ENCODE measurements at regions not wholly inside any gene's neighbourhood (a gene's known extent, or its start where the extent isn't known, plus 50 kb on each side); places are given as distances from the start of the nearest gene placed in this dataset.
A peak's percentile ranks its signal among the peaks of the same experiment; 100 is the strongest.
"Not testable (repeated sequence)": the region's sequence is repeated elsewhere in the genome, so short reads cannot be mapped to it uniquely, and the experiment has no call there.

GRCh38 chr3:30541156-30541555 lies 65.2 kb upstream of the TGFBR2 start:
- H3K27ac Mint-ChIP-seq; POLR2A ChIA-PET; H3K4me3 Mint-ChIP-seq; DNase-seq; H3K27me3 Mint-ChIP-seq; H3K9me3 Mint-ChIP-seq (ENCODE audit: low read depth); H3K36me3 Mint-ChIP-seq (ENCODE audit: low read depth); ATAC-seq; intact Hi-C loops (cut with DNase I, micrococcal nuclease): not testable (repeated sequence)
- CTCF ChIA-PET: interaction anchor here (0.8 kb wide), 1 partner anchor 80 kb away, joined by 3 read pairs; no protein-coding TSS in a partner anchor
- H3K4me1 Mint-ChIP-seq: peaks cover 29% of the 10 kb centered on the region

DNA sequence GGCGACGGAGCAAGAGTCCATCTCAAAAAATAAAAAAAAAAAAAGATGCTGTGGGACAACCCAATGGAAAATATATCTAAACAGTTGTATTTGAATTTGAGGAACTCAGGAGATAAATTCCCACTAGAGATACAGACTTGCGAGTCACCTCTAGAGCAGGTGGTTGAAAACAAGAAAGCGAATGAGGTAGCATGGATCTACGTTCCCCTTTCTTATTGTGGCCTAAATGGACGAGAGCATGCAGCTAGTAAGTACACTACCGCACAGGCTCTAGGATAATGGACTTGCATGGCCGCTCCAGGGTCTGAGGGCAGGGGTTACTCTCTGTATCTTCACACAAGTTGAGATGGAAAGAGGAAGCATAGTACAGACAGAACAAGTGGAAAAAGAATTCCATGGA lies 63.5 kb upstream of the TGFBR2 start:
- no peaks in the 10 kb centered on the region for H3K36me3 Mint-ChIP-seq (ENCODE audit: low read depth)
- POLR2A ChIA-PET: no interaction called here
- intact Hi-C loops (cut with DNase I, micrococcal nuclease): no loop called here
- H3K4me3 Mint-ChIP-seq: no peak overlapping the region
- H3K4me1 Mint-ChIP-seq: peaks cover 28% of the 10 kb centered on the region
- no peak for DNase-seq
- H3K9me3 Mint-ChIP-seq (ENCODE audit: low read depth): peaks cover 2% of the 10 kb centered on the region
- no peaks in the 10 kb centered on the region for H3K27me3 Mint-ChIP-seq
- CTCF ChIA-PET: no interaction called here
- no peak overlapping the region for H3K27ac Mint-ChIP-seq
- ATAC-seq: no peak

- peak; percentile 8 for DNase-seq
Observed at GRCh38 chr3:30544812-30545211, 61.6 kb upstream of the TGFBR2 start.

GRCh38 chr3:30546934-30547333 lies 59.5 kb upstream of the TGFBR2 start:
- DNase-seq: no peak
- Mint-ChIP-seq H3K36me3 (ENCODE audit: low read depth) (no peaks in the 10 kb centered on the region), H3K9me3 (ENCODE audit: low read depth) (peaks cover 2% of the 10 kb centered on the region), H3K27ac (no peak overlapping the region), H3K27me3 (no peaks in the 10 kb centered on the region), H3K4me1 (peaks cover 27% of the 10 kb centered on the region), H3K4me3 (no peak overlapping the region)
- ChIA-PET POLR2A (no interaction called here), CTCF (interaction anchor here (0.6 to 1.8 kb wide), 2 partner anchors 227 to 1304 kb away, joined by 4 to 6 read pairs; no protein-coding TSS in a partner anchor)
- ATAC-seq: no peak
- intact Hi-C loops (cut with DNase I, micrococcal nuclease): no loop called here

More at GRCh38 chr3:30544812-30545211, 61.6 kb upstream of the TGFBR2 start:
- CTCF ChIA-PET: no interaction called here
- H3K9me3 Mint-ChIP-seq (ENCODE audit: low read depth): peaks cover 2% of the 10 kb centered on the region
- no peaks in the 10 kb centered on the region for H3K27me3 Mint-ChIP-seq
- peaks cover 16% of the 10 kb centered on the region for H3K4me1 Mint-ChIP-seq
- H3K36me3 Mint-ChIP-seq (ENCODE audit: low read depth): no peaks in the 10 kb centered on the region
- no peak overlapping the region for H3K27ac Mint-ChIP-seq
- ATAC-seq: no peak
- POLR2A ChIA-PET: no interaction called here
- intact Hi-C loops (cut with DNase I, micrococcal nuclease): no loop called here
- H3K4me3 Mint-ChIP-seq: no peak overlapping the region

GRCh38 chr3:30547716-30548115 lies 58.7 kb upstream of the TGFBR2 start:
- Mint-ChIP-seq H3K4me3 (no peak overlapping the region), H3K9me3 (ENCODE audit: low read depth) (peaks cover 2% of the 10 kb centered on the region), H3K4me1 (peaks cover 35% of the 10 kb centered on the region), H3K36me3 (ENCODE audit: low read depth) (no peaks in the 10 kb centered on the region), H3K27me3 (no peaks in the 10 kb centered on the region), H3K27ac (no peak overlapping the region)
- intact Hi-C loops (cut with DNase I, micrococcal nuclease): no loop called here
- no peak for DNase-seq
- CTCF ChIA-PET: interaction anchor here (0.6 to 1.8 kb wide), 3 partner anchors 71 to 1305 kb away, joined by 4 to 6 read pairs (median 4); no protein-coding TSS in a partner anchor
- ATAC-seq: no peak
- POLR2A ChIA-PET: interaction anchor here (0.6 kb wide), 1 partner anchor 10 kb away, joined by 4 read pairs; no protein-coding TSS in a partner anchor

DNA sequence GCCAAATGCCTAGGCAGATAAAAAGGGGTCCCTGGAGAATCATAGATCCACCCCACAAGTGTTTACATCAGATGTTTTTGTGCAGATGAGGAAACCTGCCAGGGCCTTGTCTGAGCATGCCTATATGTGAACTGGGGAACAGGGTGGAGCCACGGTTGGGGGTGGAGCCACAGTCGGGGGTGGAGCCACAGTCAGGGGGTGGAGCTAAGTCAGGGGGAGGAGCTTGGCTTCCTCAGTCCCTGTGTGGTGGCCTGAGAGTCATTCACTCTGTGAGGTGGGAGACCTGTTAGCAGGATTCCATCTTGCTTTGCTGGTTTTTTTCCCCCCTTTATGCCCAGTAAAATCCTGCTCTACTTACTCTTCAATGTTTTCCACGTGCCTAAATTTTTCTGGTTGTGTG lies 57.8 kb upstream of the TGFBR2 start:
- CTCF ChIA-PET: interaction anchor here (0.6 to 1.8 kb wide), 3 partner anchors 72 to 376 kb away, joined by 3 to 6 read pairs (median 4); no protein-coding TSS in a partner anchor

GRCh38 chr3:30549600-30549999 lies 56.8 kb upstream of the TGFBR2 start:
- ATAC-seq (no peak), DNase-seq (no peak)
- H3K4me1 Mint-ChIP-seq: peaks cover 47% of the 10 kb centered on the region
- ChIA-PET POLR2A (no interaction called here), CTCF (no interaction called here)
- no peaks in the 10 kb centered on the region for H3K27me3 Mint-ChIP-seq
- no peaks in the 10 kb centered on the region for H3K36me3 Mint-ChIP-seq (ENCODE audit: low read depth)
- intact Hi-C loops (cut with DNase I, micrococcal nuclease): no loop called here
- H3K9me3 Mint-ChIP-seq (ENCODE audit: low read depth): no peaks in the 10 kb centered on the region
- H3K27ac Mint-ChIP-seq: no peak overlapping the region
- no peak overlapping the region for H3K4me3 Mint-ChIP-seq

More for the DNA sequence above, 57.8 kb upstream of the TGFBR2 start:
- H3K4me1 Mint-ChIP-seq: peaks cover 41% of the 10 kb centered on the region
- H3K9me3 Mint-ChIP-seq (ENCODE audit: low read depth): peaks cover 2% of the 10 kb centered on the region
- peak; percentile 68 for DNase-seq
- POLR2A ChIA-PET: interaction anchor here (0.6 kb wide), 1 partner anchor 10 kb away, joined by 4 read pairs; no protein-coding TSS in a partner anchor
- no peak overlapping the region for H3K27ac Mint-ChIP-seq
- peak; percentile 96 for ATAC-seq
- no peaks in the 10 kb centered on the region for H3K27me3 Mint-ChIP-seq
- H3K4me3 Mint-ChIP-seq: no peak overlapping the region
- no peaks in the 10 kb centered on the region for H3K36me3 Mint-ChIP-seq (ENCODE audit: low read depth)
- intact Hi-C loops (cut with DNase I, micrococcal nuclease): no loop called here

- intact Hi-C loops (cut with DNase I, micrococcal nuclease): loop anchor here in 1 of 2 experiments (5.0 kb wide), 1 partner anchor 57 kb away; the partner anchor contains the start of gene TGFBR2
- DNase-seq (no peak), ATAC-seq (no peak)
- H3K27me3 Mint-ChIP-seq: no peaks in the 10 kb centered on the region
- H3K4me1 Mint-ChIP-seq: peaks cover 41% of the 10 kb centered on the region
- ChIA-PET CTCF (no interaction called here), POLR2A (no interaction called here)
- no peak overlapping the region for H3K4me3 Mint-ChIP-seq
- H3K36me3 Mint-ChIP-seq (ENCODE audit: low read depth): no peaks in the 10 kb centered on the region
- no peak overlapping the region for H3K27ac Mint-ChIP-seq
- H3K9me3 Mint-ChIP-seq (ENCODE audit: low read depth): no peaks in the 10 kb centered on the region
Observed at GRCh38 chr3:30550246-30550645, 56.2 kb upstream of the TGFBR2 start.

DNA sequence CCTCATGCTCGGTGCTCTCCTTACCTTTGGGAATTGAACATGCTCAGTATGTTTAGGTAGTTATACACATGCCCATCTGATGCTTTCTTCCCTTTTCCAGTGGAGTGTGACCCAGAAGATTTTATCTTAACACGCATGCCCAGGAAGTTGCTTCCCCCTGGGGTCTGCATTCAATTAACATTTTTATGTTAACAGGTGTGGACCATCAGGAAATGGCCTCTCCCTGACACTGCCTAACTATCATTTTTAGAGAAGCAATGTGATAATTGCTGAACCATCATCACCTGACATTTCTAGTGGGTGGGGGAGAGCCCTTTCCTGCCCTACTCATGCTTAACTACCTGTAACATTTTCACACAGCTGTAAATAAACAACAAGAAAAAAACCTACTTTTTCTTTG lies 55.1 kb upstream of the TGFBR2 start:
- Mint-ChIP-seq H3K4me3 (no peak overlapping the region), H3K27ac (no peak overlapping the region), H3K9me3 (ENCODE audit: low read depth) (no peaks in the 10 kb centered on the region), H3K36me3 (ENCODE audit: low read depth) (no peaks in the 10 kb centered on the region), H3K27me3 (no peaks in the 10 kb centered on the region), H3K4me1 (peaks cover 33% of the 10 kb centered on the region)
- ATAC-seq (no peak), DNase-seq (no peak)
- POLR2A ChIA-PET: no interaction called here
- CTCF ChIA-PET: interaction anchor here (0.8 kb wide), 1 partner anchor 142 kb away, joined by 3 read pairs; no protein-coding TSS in a partner anchor
- intact Hi-C loops (cut with DNase I, micrococcal nuclease): loop anchor here in 1 of 2 experiments (5.0 kb wide), 1 partner anchor 56 kb away; the partner anchor contains the start of gene TGFBR2

GRCh38 chr3:30551927-30552326 lies 54.5 kb upstream of the TGFBR2 start:
- H3K4me1 Mint-ChIP-seq: peaks cover 32% of the 10 kb centered on the region
- ATAC-seq (no peak), DNase-seq (no peak)
- intact Hi-C loops (cut with DNase I, micrococcal nuclease): loop anchor here in 1 of 2 experiments (5.0 kb wide), 1 partner anchor 55 kb away; the partner anchor contains the start of gene TGFBR2
- H3K4me3 Mint-ChIP-seq: no peak overlapping the region
- no peaks in the 10 kb centered on the region for H3K27me3 Mint-ChIP-seq
- no peaks in the 10 kb centered on the region for H3K36me3 Mint-ChIP-seq (ENCODE audit: low read depth)
- ChIA-PET CTCF (interaction anchor here (0.8 kb wide), 1 partner anchor 141 kb away, joined by 3 read pairs; no protein-coding TSS in a partner anchor), POLR2A (no interaction called here)
- H3K27ac Mint-ChIP-seq: no peak overlapping the region
- no peaks in the 10 kb centered on the region for H3K9me3 Mint-ChIP-seq (ENCODE audit: low read depth)

DNA sequence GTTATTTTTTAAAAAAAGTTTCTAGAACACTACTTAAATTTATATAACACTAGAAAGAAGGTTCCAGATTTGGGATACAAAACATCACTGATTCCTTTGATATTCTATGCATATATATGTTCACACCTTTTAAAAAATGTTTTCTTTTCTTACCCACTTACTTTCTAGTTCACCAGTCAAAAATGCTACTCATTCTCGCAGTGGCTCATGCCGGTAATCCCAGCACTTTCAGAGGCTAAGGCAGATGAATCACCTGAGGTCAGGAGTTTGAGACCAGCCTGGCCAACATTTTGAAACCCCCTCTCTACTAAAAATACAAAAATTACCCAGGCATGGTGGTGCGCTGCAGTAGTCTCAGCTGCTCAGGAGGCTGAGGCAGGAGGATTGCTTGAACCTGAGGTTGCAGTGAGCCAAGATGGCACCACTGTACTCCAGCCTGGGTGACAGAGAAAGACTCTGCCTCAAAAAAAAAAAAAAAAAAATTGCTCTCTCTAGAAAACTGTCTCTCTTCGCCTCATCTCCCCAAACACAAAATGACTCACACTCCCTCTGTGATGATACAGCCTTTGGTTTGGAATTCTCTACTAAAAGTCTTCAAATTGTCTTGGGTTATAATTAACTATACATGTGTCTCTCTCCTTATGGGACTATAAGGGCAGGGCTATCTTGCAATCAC lies 52.6 kb upstream of the TGFBR2 start:
- Mint-ChIP-seq H3K27ac (no peak overlapping the region), H3K27me3 (no peaks in the 10 kb centered on the region), H3K4me1 (peaks cover 32% of the 10 kb centered on the region), H3K36me3 (ENCODE audit: low read depth) (no peaks in the 10 kb centered on the region), H3K4me3 (no peak overlapping the region), H3K9me3 (ENCODE audit: low read depth) (no peaks in the 10 kb centered on the region)
- peak; percentile 39 for DNase-seq
- ChIA-PET CTCF (interaction anchor here (0.6 kb wide), 1 partner anchor 131 kb away, joined by 3 read pairs; no protein-coding TSS in a partner anchor), POLR2A (no interaction called here)
- peak; percentile 77 for ATAC-seq
- intact Hi-C loops (cut with DNase I, micrococcal nuclease): loop anchor here in 1 of 2 experiments (5.0 kb wide), 1 partner anchor 54 kb away; the partner anchor contains the start of gene TGFBR2

GRCh38 chr3:30554317-30554690 lies 52.1 kb upstream of the TGFBR2 start:
- Mint-ChIP-seq H3K27ac (no peak overlapping the region), H3K36me3 (ENCODE audit: low read depth) (no peaks in the 10 kb centered on the region), H3K9me3 (ENCODE audit: low read depth) (no peaks in the 10 kb centered on the region), H3K4me1 (peaks cover 32% of the 10 kb centered on the region), H3K4me3 (no peak overlapping the region), H3K27me3 (no peaks in the 10 kb centered on the region)
- no peak for DNase-seq
- CTCF ChIA-PET: no interaction called here
- no peak for ATAC-seq
- POLR2A ChIA-PET: no interaction called here
- intact Hi-C loops (cut with DNase I, micrococcal nuclease): loop anchor here in 1 of 2 experiments (5.0 kb wide), 1 partner anchor 53 kb away; the partner anchor contains the start of gene TGFBR2

All from activated CD4-positive, alpha-beta T cell treated with anti-CD3 and anti-CD28 coated beads for 36 hours (primary cell).